ENCODE measurements at regions not wholly inside any gene's neighbourhood (a gene's known extent, or its start where the extent isn't known, plus 50 kb on each side); places are given as distances from the start of the nearest gene placed in this dataset.

GRCh38 chr13:48901781-48902180, 73.9 kb upstream of the FNDC3A start:
- H3K27me3 Mint-ChIP-seq (ENCODE audit: low read depth): peaks cover 16% of the 10 kb centered on the region
- peaks cover 10% of the 10 kb centered on the region for H3K9me3 Mint-ChIP-seq
- no peak overlapping the region for H3K27ac Mint-ChIP-seq

DNA sequence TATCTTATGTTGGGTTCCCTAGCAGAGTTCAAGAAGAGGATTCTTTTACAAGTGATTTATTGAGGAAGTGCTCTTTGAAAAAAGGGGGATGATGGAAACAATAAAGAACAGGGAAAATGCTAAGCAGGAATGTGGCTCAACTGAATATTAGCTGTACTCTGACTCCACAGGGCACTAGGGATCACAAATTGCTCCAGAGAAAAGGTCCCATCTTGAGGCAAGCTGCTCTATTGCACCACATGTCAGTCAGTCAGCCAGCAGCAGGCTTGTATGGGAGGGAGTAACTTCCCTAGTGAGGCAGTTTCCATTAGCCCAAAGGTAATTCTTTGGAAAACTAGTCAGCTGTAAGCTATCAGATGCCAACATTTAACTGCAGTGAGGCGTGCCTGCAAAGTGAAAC, 73.3 kb upstream of the FNDC3A start:
- H3K27me3 Mint-ChIP-seq (ENCODE audit: low read depth): peaks cover 16% of the 10 kb centered on the region

More at GRCh38 chr13:48901781-48902180, 73.9 kb upstream of the FNDC3A start:
- no peak overlapping the region for H3K4me3 Mint-ChIP-seq
- DNase-seq (ENCODE audit: low spot score): no peak
- H3K4me1 Mint-ChIP-seq (ENCODE audit: low read depth): no peaks in the 10 kb centered on the region
- H3K36me3 Mint-ChIP-seq (ENCODE audit: low read depth): no peaks in the 10 kb centered on the region

DNA sequence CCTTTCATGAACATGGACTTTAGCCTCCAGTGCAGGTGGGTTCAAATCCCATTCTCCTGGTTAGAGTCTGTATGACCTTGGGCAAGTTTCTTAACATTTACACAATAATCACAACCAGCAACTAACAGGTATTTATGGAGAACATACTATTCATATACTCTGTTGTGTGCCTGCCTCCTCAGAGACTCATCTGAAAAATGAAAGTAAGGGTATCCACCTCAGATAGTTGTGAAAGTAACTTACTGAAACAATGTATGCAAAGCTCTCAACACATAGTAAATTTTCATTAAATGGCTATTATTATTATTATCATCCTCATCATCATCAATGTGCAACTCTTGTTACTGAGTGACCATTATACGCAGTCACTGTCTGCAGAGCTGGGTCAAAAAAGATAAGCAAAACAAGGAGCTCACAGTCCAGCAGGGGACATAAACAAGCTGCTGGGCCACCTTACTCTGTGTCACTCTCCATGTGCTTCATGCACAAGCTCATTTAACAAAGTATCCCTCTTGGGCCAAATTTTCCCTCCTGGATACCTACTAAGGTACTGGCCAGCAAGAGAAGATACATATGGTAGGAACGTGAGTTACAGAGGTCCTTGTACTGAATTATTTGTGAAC, 70.9 kb upstream of the FNDC3A start:
- Mint-ChIP-seq H3K4me1 (ENCODE audit: low read depth) (no peaks in the 10 kb centered on the region), H3K36me3 (ENCODE audit: low read depth) (no peaks in the 10 kb centered on the region), H3K27ac (no peak overlapping the region), H3K4me3 (no peak overlapping the region), H3K9me3 (no peaks in the 10 kb centered on the region), H3K27me3 (ENCODE audit: low read depth) (peaks cover 12% of the 10 kb centered on the region)
- DNase-seq (ENCODE audit: low spot score): no peak

More for the DNA sequence above, 73.3 kb upstream of the FNDC3A start:
- Mint-ChIP-seq H3K27ac (no peak overlapping the region), H3K36me3 (ENCODE audit: low read depth) (no peaks in the 10 kb centered on the region), H3K4me1 (ENCODE audit: low read depth) (no peaks in the 10 kb centered on the region), H3K9me3 (peaks cover 10% of the 10 kb centered on the region), H3K4me3 (no peak overlapping the region)
- no peak for DNase-seq (ENCODE audit: low spot score)

DNA sequence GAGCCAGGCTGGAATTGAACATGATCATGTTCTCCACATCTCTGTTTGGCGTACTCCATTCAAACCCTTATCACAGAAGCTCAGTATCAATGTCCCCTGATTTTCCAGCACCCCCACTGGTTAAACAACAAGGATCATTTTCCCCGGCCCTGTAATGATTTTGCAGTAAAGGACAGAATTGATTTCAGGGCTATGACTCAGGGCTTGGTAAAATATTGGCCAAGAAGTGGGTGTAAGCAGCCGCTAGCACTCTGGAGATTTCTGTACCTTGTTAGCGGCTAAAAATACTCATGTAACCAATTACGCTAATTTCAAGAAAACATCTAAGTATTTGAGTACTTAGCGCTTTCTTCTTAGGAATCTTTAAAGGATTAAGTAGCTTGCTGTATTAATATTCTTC, 69.5 kb upstream of the FNDC3A start:
- Mint-ChIP-seq H3K36me3 (ENCODE audit: low read depth) (no peaks in the 10 kb centered on the region), H3K4me3 (no peak overlapping the region), H3K4me1 (ENCODE audit: low read depth) (no peaks in the 10 kb centered on the region), H3K27me3 (ENCODE audit: low read depth) (peaks cover 12% of the 10 kb centered on the region), H3K9me3 (no peaks in the 10 kb centered on the region), H3K27ac (no peak overlapping the region)
- DNase-seq (ENCODE audit: low spot score): no peak

GRCh38 chr13:48908381-48909055, 67.2 kb upstream of the FNDC3A start:
- no peaks in the 10 kb centered on the region for H3K36me3 Mint-ChIP-seq (ENCODE audit: low read depth)
- no peaks in the 10 kb centered on the region for H3K4me1 Mint-ChIP-seq (ENCODE audit: low read depth)

DNA sequence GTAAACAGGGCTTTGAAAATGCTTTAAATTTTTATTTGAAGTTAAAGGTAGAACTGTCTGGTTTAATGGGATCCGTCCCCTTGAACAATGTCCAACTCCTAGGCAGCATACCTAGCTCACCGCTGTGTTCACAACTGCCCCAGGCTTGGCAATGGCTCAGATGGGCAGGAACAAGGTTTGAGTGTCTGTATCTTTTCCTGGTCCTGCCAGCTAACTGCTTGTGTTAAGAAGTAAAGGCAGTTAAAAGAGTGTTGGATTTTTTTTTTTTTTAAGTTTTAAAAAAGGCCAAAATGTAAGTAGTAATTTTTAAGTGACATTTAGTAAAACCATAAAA, 66.7 kb upstream of the FNDC3A start:
- peaks cover 9% of the 10 kb centered on the region for H3K27me3 Mint-ChIP-seq (ENCODE audit: low read depth)
- DNase-seq (ENCODE audit: low spot score): no peak
- H3K9me3 Mint-ChIP-seq: no peaks in the 10 kb centered on the region
- no peak overlapping the region for H3K27ac Mint-ChIP-seq
- H3K36me3 Mint-ChIP-seq (ENCODE audit: low read depth): no peaks in the 10 kb centered on the region
- H3K4me1 Mint-ChIP-seq (ENCODE audit: low read depth): no peaks in the 10 kb centered on the region
- H3K4me3 Mint-ChIP-seq: no peak overlapping the region

More at GRCh38 chr13:48908381-48909055, 67.2 kb upstream of the FNDC3A start:
- Mint-ChIP-seq H3K9me3 (no peaks in the 10 kb centered on the region), H3K4me3 (no peak overlapping the region), H3K27ac (no peak overlapping the region), H3K27me3 (ENCODE audit: low read depth) (peaks cover 9% of the 10 kb centered on the region)
- DNase-seq (ENCODE audit: low spot score): no peak

DNA sequence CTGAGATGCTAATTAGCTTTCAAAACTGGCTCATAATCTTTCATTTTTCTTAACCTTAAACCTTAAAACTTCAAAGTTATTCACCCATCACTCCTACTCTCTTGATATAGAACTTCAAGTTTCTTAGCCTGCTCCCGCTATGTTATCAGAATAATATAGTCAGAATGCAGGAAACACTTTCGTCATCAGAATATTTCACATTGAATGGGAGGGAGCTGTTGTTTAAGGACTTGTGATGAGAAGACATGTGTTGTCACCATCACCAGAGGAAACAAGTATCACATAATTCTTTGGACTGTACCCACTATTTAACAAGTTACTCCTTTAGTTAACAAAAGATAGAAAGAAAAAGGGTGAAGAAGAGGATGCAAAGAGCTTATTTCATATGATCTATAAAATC, 65.0 kb upstream of the FNDC3A start:
- Mint-ChIP-seq H3K36me3 (ENCODE audit: low read depth) (no peaks in the 10 kb centered on the region), H3K4me3 (no peak overlapping the region), H3K27ac (no peak overlapping the region), H3K9me3 (no peaks in the 10 kb centered on the region), H3K4me1 (ENCODE audit: low read depth) (no peaks in the 10 kb centered on the region), H3K27me3 (ENCODE audit: low read depth) (peaks cover 6% of the 10 kb centered on the region)
- no peak for DNase-seq (ENCODE audit: low spot score)

DNA sequence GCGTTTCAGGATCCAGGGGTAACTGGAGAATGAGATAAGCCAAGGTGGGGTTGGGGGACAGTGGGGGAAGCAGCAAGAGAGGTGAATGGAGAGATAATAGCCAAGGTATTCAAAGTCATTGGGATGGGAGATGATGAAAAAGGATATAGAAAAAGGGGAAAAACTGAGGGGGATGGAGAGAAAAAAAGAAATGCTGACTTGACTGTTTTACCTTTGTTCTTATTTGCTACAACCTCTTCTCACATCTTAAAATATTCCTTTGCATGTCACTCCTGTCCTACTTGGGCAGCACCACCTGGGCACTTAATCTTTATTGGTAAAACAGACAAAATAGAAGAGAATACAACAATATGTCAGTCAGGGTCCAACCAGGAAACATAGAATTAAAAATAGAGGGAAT, 56.0 kb upstream of the FNDC3A start:
- Mint-ChIP-seq H3K27me3 (ENCODE audit: low read depth) (peaks cover 3% of the 10 kb centered on the region), H3K27ac (no peak overlapping the region), H3K4me1 (ENCODE audit: low read depth) (no peaks in the 10 kb centered on the region), H3K36me3 (ENCODE audit: low read depth) (no peaks in the 10 kb centered on the region), H3K9me3 (no peaks in the 10 kb centered on the region), H3K4me3 (no peak overlapping the region)
- DNase-seq (ENCODE audit: low spot score): no peak

DNA sequence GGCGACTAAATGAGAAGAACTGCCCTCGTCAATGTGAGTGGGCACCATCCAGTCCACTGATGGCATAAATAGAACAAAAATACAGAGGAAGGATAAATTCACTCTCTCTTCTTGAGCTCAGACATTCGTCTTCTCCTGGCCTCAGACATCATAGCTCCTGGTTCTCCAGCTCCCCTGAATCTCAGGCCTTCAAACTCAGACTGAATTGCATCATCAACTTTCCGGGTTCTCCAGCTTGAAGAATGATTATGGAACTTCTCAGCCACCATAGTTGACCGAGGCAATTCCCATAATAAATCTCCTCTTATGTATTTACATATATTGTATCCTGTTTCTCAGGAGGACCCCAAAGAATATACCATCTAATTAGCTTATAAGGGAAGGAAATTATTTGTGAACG, 55.0 kb upstream of the FNDC3A start:
- H3K27me3 Mint-ChIP-seq (ENCODE audit: low read depth): peaks cover 3% of the 10 kb centered on the region

GRCh38 chr13:48923376-48923775, 52.3 kb upstream of the FNDC3A start:
- no peak for DNase-seq (ENCODE audit: low spot score)
- no peak overlapping the region for H3K27ac Mint-ChIP-seq
- H3K9me3 Mint-ChIP-seq: no peaks in the 10 kb centered on the region
- H3K4me3 Mint-ChIP-seq: no peak overlapping the region
- H3K27me3 Mint-ChIP-seq (ENCODE audit: low read depth): no peaks in the 10 kb centered on the region
- no peaks in the 10 kb centered on the region for H3K4me1 Mint-ChIP-seq (ENCODE audit: low read depth)
- no peaks in the 10 kb centered on the region for H3K36me3 Mint-ChIP-seq (ENCODE audit: low read depth)

More for the DNA sequence above, 55.0 kb upstream of the FNDC3A start:
- no peak for DNase-seq (ENCODE audit: low spot score)
- Mint-ChIP-seq H3K9me3 (no peaks in the 10 kb centered on the region), H3K4me1 (ENCODE audit: low read depth) (no peaks in the 10 kb centered on the region), H3K4me3 (no peak overlapping the region), H3K27ac (no peak overlapping the region), H3K36me3 (ENCODE audit: low read depth) (no peaks in the 10 kb centered on the region)

GRCh38 chr13:48925001-48925400, 50.7 kb upstream of the FNDC3A start:
- no peaks in the 10 kb centered on the region for H3K36me3 Mint-ChIP-seq (ENCODE audit: low read depth)
- no peaks in the 10 kb centered on the region for H3K27me3 Mint-ChIP-seq (ENCODE audit: low read depth)
- DNase-seq (ENCODE audit: low spot score): no peak
- H3K9me3 Mint-ChIP-seq: no peaks in the 10 kb centered on the region
- no peaks in the 10 kb centered on the region for H3K4me1 Mint-ChIP-seq (ENCODE audit: low read depth)
- H3K27ac Mint-ChIP-seq: no peak overlapping the region
- H3K4me3 Mint-ChIP-seq: no peak overlapping the region

Data from T-helper 2 cell treated with Interferon-gamma antibody and Interleukin-4, amounts not matched to agents 5 μg/mL and 100 μg/mL, for 36 hours (primary cell).